AG04450 (cell line): ENCODE measurements at regions not wholly inside any gene's neighbourhood (a gene's known extent, or its start where the extent isn't known, plus 50 kb on each side); places are given as distances from the start of the nearest gene placed in this dataset.

Experiments
- CTCF ChIA-PET: fragments of 300-600, 350-600 bp; formaldehyde crosslinking; extraction: SDS; loops from one replicate; lab custom pipeline; 2022; ENCODE audit warnings: antibody characterized with exemption, inconsistent platforms; lab: Charles Lee
- POLR2A ChIA-PET: fragments of 350-600 bp; formaldehyde crosslinking; extraction: SDS; loops from one replicate; lab custom pipeline; 2021; ENCODE audit warnings: antibody characterized with exemption, inconsistent platforms; lab: Yijun Ruan, JAX
- DNase-seq: peaks from one replicate; pipeline ENCODE4 v3.0.0-alpha.2; 2011; ENCODE audit warnings: low read depth, low spot score
- H3K27ac ChIP-seq: one replicate; pipeline ENCODE4 v1.5.1; 2012; ENCODE audit warnings: low read depth, low read length, control low read depth
- H3K27me3 ChIP-seq: one replicate; pipeline ENCODE4 v1.6.0; 2012; ENCODE audit warnings: low read length; ENCODE audit not compliant: control insufficient read depth, insufficient read depth
- H3K4me3 ChIP-seq: 2 replicates; pipeline ENCODE4 v1.5.1; 2011; ENCODE audit warnings: mild to moderate bottlenecking, low read depth, low read length, control low read depth
- H3K9me3 ChIP-seq: 2 replicates; pipeline ENCODE4 v1.5.1; 2012; ENCODE audit warnings: low read length; ENCODE audit not compliant: control insufficient read depth, insufficient read depth
- TF ChIP-seq, protein P1 (sequence below): IDR thresholded peaks from 2 replicates; pipeline ENCODE4 v1.5.1; 2011; ENCODE audit warnings: low read depth, low read length, control low read depth, inconsistent platforms

- TF ChIP-seq, protein P1, sequence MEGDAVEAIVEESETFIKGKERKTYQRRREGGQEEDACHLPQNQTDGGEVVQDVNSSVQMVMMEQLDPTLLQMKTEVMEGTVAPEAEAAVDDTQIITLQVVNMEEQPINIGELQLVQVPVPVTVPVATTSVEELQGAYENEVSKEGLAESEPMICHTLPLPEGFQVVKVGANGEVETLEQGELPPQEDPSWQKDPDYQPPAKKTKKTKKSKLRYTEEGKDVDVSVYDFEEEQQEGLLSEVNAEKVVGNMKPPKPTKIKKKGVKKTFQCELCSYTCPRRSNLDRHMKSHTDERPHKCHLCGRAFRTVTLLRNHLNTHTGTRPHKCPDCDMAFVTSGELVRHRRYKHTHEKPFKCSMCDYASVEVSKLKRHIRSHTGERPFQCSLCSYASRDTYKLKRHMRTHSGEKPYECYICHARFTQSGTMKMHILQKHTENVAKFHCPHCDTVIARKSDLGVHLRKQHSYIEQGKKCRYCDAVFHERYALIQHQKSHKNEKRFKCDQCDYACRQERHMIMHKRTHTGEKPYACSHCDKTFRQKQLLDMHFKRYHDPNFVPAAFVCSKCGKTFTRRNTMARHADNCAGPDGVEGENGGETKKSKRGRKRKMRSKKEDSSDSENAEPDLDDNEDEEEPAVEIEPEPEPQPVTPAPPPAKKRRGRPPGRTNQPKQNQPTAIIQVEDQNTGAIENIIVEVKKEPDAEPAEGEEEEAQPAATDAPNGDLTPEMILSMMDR = no peak
- ChIA-PET POLR2A (no interaction called here), CTCF (no interaction called here)
- Histone ChIP-seq H3K27ac (no peak overlapping the region), H3K27me3 (no peaks in the 10 kb centered on the region), H3K9me3 (no peaks in the 10 kb centered on the region), H3K4me3 (no peak overlapping the region)
- no peak for DNase-seq
Measured at GRCh38 chr4:187070740-187071139, 347.1 kb upstream of the FAT1 start.

DNA sequence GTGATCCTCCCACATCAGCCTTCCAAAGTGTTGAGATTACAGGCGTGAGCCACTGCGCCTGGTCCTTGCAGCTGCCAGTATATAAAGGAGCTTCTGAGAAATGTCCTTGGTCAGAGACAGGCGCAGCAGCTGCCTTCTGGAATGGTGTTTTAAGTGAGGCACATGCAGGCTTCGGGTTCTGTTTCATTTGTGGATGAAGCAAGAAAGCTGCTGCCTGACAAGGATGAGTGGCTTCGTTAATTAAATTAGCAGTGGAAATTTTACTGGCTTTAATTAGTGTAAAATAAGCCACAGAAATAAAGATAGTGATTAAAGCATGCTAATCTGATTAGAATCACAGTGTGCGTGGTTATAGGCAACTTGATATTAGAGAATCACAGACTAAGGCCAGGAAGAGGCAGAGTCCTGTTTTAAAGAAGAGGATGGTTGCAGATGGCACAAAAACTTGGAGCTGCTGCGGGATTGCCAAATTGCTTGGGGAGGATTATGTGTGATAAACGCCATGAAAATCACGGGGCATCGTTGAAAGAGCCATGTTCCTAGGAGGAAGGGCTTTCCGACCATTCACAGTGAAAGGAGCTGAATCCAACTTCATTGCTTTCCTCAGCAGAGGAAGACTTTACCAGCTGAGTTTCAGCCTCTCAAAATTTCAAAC lies 348.4 kb upstream of the FAT1 start:
- no peak overlapping the region for H3K27ac ChIP-seq
- CTCF ChIA-PET = no interaction called here
- no peaks in the 10 kb centered on the region for H3K27me3 ChIP-seq
- POLR2A ChIA-PET = no interaction called here
- TF ChIP-seq, protein P1 = no peak
- H3K9me3 ChIP-seq = no peaks in the 10 kb centered on the region
- H3K4me3 ChIP-seq = no peak overlapping the region
- no peak for DNase-seq

DNA sequence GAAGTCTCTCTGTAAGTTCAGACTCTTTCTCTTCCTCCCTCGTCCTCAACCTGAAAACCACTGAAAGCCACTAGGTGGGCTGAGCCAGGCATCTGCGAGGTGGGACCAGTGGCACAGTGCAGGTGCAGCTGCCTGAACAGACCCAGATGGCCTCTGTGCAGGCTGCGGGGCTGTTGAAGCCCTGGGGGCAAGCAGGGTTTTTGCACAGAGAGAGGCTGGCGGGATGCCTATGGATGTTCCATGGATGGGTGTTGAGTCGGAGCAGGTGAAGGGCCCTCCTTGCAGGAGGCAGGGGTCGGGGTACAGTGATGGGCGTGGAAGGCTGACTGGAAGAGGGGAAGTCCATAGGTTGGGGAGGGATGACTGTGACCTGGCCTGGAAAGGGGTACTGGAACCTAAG lies 350.2 kb upstream of the FAT1 start:
- H3K27ac ChIP-seq = no peak overlapping the region
- no peak for DNase-seq
- ChIA-PET POLR2A (no interaction called here), CTCF (no interaction called here)
- H3K27me3 ChIP-seq = no peaks in the 10 kb centered on the region
- TF ChIP-seq, protein P1 = no peak
- no peaks in the 10 kb centered on the region for H3K9me3 ChIP-seq
- H3K4me3 ChIP-seq = no peak overlapping the region

GRCh38 chr4:187075514-187075913 lies 351.9 kb upstream of the FAT1 start:
- H3K9me3 ChIP-seq = no peaks in the 10 kb centered on the region
- TF ChIP-seq, protein P1 = no peak
- H3K27ac ChIP-seq = no peak overlapping the region
- no peak overlapping the region for H3K4me3 ChIP-seq
- POLR2A ChIA-PET = no interaction called here
- DNase-seq = no peak
- CTCF ChIA-PET = no interaction called here
- H3K27me3 ChIP-seq = no peaks in the 10 kb centered on the region

DNA sequence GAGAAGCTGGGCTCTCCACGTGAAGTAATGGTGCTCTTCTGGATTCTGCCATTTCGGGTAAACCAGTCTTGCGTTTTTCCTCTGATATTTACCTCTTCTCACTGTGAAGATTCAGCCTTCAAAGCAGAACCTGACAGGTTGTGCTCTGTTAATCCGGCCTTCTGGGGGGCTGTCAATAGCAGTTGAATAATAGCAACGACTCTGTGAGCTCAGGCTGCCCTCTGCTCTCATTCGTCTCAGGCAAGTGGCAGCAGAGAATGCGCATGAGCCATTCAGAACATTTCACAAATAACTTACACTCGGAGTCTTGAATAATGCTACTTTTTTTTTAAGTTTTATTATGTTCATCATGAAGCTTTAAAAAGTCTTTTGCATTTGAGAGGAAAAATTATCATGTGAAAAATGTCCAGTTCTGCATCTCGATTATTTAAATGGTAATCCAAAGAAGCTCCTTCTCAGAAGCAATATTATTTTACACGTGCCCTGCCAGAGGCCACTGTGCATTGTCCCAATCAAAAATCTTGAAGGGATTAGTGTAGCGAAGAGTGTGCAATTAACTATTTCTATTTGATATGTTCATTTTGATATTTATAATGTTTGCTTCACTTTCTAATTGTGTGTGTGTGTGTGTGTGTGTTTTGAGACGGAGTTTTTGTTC lies 354.2 kb upstream of the FAT1 start:
- Histone ChIP-seq H3K9me3 (no peaks in the 10 kb centered on the region), H3K4me3 (no peak overlapping the region), H3K27ac (no peak overlapping the region), H3K27me3 (no peaks in the 10 kb centered on the region)
- ChIA-PET CTCF (no interaction called here), POLR2A (no interaction called here)
- DNase-seq = no peak
- TF ChIP-seq, protein P1 = no peak
